Liver (tissue), 3 donors: ENCODE measurements at regions not wholly inside any gene's neighbourhood (a gene's known extent, or its start where the extent isn't known, plus 50 kb on each side); places are given as distances from the start of the nearest gene placed in this dataset.

Experiments used
- CTCF ChIP-seq: fragments of 150-350 bp; IDR thresholded peaks from 2 replicates; pipeline ENCODE4 v1.5.1; 2017; ENCODE audit warnings: improper control_type of control experiment, low read depth, low read length; ENCODE audit not compliant: missing input control
- EGR1 ChIP-seq, 2 donors: IDR thresholded peaks; 2 replicates each; pipeline ENCODE4 v1.6.1; 2016 to 2018; ENCODE audit warnings: antibody characterized with exemption in 2 of 2, low read depth in 2 of 2
- HNF4G ChIP-seq: IDR thresholded peaks from 2 replicates; pipeline ENCODE4 v1.6.1; 2016; ENCODE audit warnings: antibody characterized with exemption
- NR2F2 ChIP-seq: IDR thresholded peaks from 2 replicates; pipeline ENCODE4 v1.6.1; 2016; ENCODE audit warnings: antibody characterized with exemption
- donor health status: healthy.
- donor health status: healthy.

- no peak for TF ChIP-seq HNF4G
- no peak for TF ChIP-seq CTCF
- TF ChIP-seq NR2F2: no peak
- no peak for TF ChIP-seq EGR1 (IDR thresholded peaks at IDR 0.05; ENCODE audit: low read depth in 2 of 2)
These were observed 49.9 kb upstream of the DAPK1 start for GRCh38 chr9:87447547-87448432.
